IPS-18a (cell line): ENCODE measurements at regions not wholly inside any gene's neighbourhood (a gene's known extent, or its start where the extent isn't known, plus 50 kb on each side); places are given as distances from the start of the nearest gene placed in this dataset.
"Not testable (repeated sequence)": the region's sequence is repeated elsewhere in the genome, so short reads cannot be mapped to it uniquely, and the experiment has no call there.

Source experiments
- H3K27ac ChIP-seq: one replicate; pipeline ENCODE4 v1.5.1; 2013; ENCODE audit warnings: low read length
- H3K27me3 ChIP-seq: one replicate; pipeline ENCODE4 v1.6.1; 2013; ENCODE audit warnings: mild to moderate bottlenecking, low read length; ENCODE audit not compliant: control insufficient read depth, insufficient read depth
- H3K36me3 ChIP-seq: one replicate; pipeline ENCODE4 v1.6.1; 2013; ENCODE audit warnings: low read depth, low read length; ENCODE audit not compliant: control insufficient read depth
- H3K4me1 ChIP-seq: one replicate; pipeline ENCODE4 v1.6.1; 2013; ENCODE audit warnings: low read depth, low read length; ENCODE audit not compliant: control insufficient read depth
- H3K4me3 ChIP-seq: one replicate; pipeline ENCODE4 v1.5.1; 2013; ENCODE audit warnings: low read length
- H3K9ac ChIP-seq: one replicate; pipeline ENCODE4 v1.6.1; 2013; ENCODE audit warnings: mild to moderate bottlenecking, low read length, moderate library complexity
- H3K9me3 ChIP-seq: one replicate; pipeline ENCODE4 v1.6.1; 2013; ENCODE audit warnings: low read depth, low read length; ENCODE audit not compliant: control insufficient read depth

DNA sequence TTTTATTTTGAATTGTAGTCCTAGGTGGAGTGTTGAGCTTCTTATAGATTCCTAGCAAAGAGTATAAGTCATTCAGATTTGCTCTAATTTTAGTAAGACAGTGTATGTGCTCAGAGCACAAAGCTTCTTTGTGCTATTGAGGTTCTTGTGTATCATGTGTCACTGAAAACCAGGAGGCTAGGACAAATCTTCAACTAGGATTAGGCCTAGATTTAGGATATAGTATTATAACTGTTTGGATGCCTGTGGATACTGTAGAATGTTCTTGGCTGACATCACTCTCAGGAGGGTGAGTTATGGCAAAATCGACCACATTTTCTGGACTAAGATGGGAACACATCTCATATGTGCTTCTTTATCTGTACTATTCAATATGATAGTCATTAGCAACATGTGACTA, 86.5 kb downstream of the DHRS2 start:
- no peaks in the 10 kb centered on the region for H3K4me1 ChIP-seq
- H3K9me3 ChIP-seq, result no peaks in the 10 kb centered on the region
- no peaks in the 10 kb centered on the region for H3K27me3 ChIP-seq
- H3K27ac ChIP-seq, result no peak overlapping the region
- no peaks in the 10 kb centered on the region for H3K36me3 ChIP-seq
- no peak overlapping the region for H3K4me3 ChIP-seq
- no peak overlapping the region for H3K9ac ChIP-seq

DNA sequence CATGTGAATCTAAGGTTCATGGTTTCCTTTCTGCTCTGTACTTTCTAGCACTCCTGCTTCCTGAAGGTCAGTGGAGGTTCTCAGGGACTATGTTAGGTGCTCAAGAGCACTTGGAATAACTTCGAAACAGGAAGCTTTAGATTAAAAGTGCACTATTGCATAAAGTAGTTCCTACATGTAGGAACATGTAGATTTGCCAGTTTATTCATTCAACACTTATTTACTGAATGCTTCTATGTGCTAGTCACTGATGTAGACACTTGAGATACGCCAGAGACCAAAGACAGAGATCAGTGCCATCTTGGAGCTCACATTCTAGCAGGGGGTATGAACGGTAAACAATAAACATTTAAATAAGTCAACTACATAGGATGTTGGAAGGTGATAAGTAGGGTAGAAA, 87.7 kb downstream of the DHRS2 start:
- no peak overlapping the region for H3K4me3 ChIP-seq
- H3K36me3 ChIP-seq, result no peaks in the 10 kb centered on the region
- no peaks in the 10 kb centered on the region for H3K4me1 ChIP-seq
- no peak overlapping the region for H3K9ac ChIP-seq
- no peaks in the 10 kb centered on the region for H3K27me3 ChIP-seq
- no peak overlapping the region for H3K27ac ChIP-seq
- no peaks in the 10 kb centered on the region for H3K9me3 ChIP-seq

DNA sequence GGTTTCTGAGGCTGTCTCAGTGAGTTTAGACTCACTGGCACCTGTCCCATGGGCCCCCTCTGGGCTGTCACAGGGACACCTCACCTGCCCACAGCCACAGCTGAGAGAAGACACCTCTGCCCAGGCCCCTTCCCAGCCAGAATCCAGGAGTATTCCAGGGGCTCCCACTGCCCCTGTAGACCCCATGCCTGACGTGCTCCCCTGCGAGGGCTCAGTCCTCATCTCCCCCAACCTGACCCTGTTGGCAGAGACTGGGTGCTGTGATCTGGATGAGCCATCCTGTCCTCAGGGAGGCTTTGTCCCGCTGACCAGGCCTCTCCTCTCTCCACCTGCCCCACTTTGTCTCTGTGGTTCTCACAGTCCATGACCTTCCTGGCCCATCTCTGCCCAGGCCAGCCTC, 89.4 kb downstream of the DHRS2 start:
- H3K36me3 ChIP-seq, result no peaks in the 10 kb centered on the region
- no peaks in the 10 kb centered on the region for H3K27me3 ChIP-seq
- no peak overlapping the region for H3K9ac ChIP-seq
- H3K27ac ChIP-seq, result no peak overlapping the region
- no peaks in the 10 kb centered on the region for H3K4me1 ChIP-seq
- H3K9me3 ChIP-seq, result no peaks in the 10 kb centered on the region
- no peak overlapping the region for H3K4me3 ChIP-seq

DNA sequence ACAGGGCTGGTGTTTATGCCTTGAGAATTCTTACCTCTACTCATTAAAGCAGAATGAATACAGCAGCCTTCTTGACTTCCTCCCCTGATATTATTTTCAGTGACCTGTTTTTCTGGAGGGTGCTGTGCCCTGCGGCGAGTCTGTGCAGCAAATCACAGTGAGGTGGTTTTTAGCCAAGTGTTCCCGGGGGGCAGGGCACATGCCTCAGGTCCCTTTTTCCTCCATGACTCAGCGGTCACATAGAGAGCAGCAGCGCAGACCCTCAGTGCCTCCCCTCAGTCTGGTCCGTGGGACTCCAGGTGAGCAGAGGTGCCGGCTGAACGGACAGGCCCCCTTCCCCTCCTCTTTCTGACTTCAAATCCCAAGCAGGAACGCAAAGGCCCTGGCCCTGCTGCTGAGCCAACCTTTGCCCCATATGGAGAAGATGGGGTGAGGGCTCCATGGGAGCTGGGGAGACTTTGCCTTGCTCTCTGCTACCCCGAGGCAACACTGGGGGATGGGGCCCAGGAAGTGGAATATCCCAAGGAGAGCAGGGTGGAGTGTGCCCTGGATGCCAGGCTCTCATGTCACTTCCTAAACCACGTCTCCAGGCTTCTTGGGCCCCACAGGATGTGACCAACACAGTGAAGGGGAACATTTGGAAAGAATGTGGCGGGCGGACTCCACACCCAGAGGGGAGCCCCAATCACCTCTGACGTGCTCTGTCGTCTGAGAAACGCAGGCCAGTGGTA, 90.0 kb downstream of the DHRS2 start:
- H3K4me1 ChIP-seq, result no peaks in the 10 kb centered on the region
- H3K27me3 ChIP-seq, result no peaks in the 10 kb centered on the region
- H3K27ac ChIP-seq, result no peak overlapping the region
- no peak overlapping the region for H3K4me3 ChIP-seq
- no peak overlapping the region for H3K9ac ChIP-seq
- H3K36me3 ChIP-seq, result no peaks in the 10 kb centered on the region
- H3K9me3 ChIP-seq, result no peaks in the 10 kb centered on the region

DNA sequence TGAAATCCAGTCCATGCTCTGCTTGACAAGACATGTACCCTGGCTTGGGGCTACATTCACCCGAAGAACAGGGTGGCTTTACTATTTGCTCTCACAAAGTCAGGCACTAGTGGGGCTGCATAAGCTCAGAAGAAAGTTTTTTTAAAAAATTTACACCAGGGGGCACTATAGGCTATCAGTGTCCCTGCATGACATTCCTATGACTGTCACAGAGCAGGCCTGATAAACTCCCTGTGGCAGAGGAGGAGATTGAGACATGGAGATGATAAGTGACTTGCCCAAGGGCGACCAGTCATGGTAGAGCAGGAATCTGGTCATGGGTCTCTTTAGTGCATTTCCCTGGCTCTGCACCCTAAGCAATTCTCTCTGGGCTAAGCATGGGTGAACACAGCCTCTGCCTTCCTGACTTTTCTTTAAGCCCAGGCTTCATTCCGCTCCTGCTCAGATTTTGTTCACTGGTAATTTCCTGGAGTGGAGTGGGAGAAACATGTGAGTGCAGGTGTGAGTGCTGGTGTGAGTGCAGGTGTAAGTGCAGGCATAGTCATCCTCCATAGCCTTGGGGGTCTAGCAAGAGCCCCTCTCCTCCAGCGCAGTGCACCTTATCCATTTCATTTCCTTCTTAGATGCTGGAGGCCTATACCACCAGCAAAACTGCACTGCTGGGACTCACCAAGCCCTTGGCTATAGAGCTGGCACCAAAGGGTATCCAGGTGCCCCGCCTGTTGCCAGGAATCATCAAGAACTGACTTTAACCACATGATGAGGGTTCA, 91.6 kb downstream of the DHRS2 start:
- H3K27ac ChIP-seq, result no peak overlapping the region
- H3K4me3 ChIP-seq, result no peak overlapping the region
- no peaks in the 10 kb centered on the region for H3K9me3 ChIP-seq
- H3K9ac ChIP-seq, result no peak overlapping the region
- H3K36me3 ChIP-seq, result no peaks in the 10 kb centered on the region
- no peaks in the 10 kb centered on the region for H3K27me3 ChIP-seq
- H3K4me1 ChIP-seq, result no peaks in the 10 kb centered on the region

DNA sequence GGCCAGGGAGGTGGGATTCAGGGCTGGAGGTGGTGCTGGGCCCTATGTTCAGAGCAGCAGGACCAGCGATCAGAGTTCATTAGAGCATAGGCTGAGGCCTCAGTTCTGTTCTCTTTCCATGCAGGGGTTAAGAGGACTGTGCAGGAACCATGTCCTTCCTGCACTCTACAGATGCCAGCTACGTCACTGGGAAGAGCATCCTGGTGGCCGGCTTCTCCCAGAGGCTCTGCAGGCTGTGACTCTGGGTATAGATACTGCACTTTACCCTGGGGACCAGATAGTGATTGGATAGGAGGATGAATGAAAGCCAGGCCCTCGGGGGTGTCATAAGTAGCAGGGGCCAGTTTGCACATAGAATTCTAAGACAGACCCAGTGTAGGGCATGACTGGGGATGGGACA, 92.6 kb downstream of the DHRS2 start:
- Histone ChIP-seq H3K4me3 (no peak overlapping the region), H3K9me3 (no peaks in the 10 kb centered on the region), H3K27ac (no peak overlapping the region), H3K4me1 (no peaks in the 10 kb centered on the region), H3K9ac (no peak overlapping the region), H3K36me3 (no peaks in the 10 kb centered on the region), H3K27me3 (no peaks in the 10 kb centered on the region)

DNA sequence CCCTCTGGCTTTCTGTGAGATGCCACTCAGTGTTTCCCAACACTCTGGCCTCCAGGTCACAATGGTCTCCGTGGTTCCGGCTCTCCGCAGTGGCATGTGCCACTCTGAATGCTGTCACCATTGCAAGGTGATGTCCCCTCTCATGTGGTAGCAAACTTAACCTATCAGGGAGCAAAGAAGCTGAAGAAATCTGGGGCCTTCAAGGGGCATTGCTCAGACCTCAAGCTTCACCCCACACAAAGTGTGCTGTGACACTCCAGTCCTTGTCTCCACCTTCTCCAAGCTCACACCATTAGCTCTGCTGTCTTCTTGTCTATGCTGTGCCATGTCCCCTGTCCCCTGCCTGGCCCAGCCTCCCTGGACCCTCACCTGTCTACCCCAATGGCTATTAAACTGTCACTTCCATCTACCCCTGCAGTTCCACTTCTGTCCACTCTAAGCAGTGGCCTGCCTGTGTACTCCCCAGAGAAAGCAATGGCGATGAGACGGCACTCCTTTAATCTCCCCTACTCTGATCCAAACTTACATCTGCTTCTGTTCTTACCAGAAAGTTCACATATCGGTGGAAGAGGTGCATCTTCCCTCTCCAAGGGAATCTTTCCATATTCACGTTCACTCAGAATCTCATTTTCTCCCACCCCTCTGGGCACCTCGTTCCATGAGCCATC, 93.7 kb downstream of the DHRS2 start:
- Histone ChIP-seq H3K9me3 (no peaks in the 10 kb centered on the region), H3K27ac (no peak overlapping the region), H3K36me3 (no peaks in the 10 kb centered on the region), H3K9ac (no peak overlapping the region), H3K4me3 (no peak overlapping the region), H3K4me1 (no peaks in the 10 kb centered on the region), H3K27me3 (no peaks in the 10 kb centered on the region)

DNA sequence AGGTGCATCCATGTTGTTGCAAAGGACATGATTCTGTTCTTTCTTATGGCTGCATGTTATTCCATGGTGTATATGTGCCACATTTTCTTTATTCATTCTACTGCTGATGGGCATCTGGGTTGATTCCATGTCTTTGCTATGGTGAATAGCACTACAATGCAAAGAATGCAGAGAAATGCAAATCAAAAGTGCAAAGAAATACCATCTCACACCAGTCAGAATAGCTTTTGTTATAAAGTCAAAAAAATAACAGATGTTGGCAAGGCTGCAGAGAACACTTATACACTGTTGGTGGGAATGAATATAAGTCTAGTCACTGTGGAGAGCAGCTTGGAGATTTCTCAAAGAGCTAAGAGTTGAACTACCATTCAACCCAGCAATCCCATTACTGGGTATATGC, 99.2 kb downstream of the DHRS2 start:
- H3K4me1 ChIP-seq, result no peaks in the 10 kb centered on the region
- H3K27ac ChIP-seq, result no peak overlapping the region
- no peaks in the 10 kb centered on the region for H3K36me3 ChIP-seq
- H3K9ac ChIP-seq, result no peak overlapping the region
- H3K9me3 ChIP-seq, result no peaks in the 10 kb centered on the region
- H3K27me3 ChIP-seq, result no peaks in the 10 kb centered on the region
- no peak overlapping the region for H3K4me3 ChIP-seq

DNA sequence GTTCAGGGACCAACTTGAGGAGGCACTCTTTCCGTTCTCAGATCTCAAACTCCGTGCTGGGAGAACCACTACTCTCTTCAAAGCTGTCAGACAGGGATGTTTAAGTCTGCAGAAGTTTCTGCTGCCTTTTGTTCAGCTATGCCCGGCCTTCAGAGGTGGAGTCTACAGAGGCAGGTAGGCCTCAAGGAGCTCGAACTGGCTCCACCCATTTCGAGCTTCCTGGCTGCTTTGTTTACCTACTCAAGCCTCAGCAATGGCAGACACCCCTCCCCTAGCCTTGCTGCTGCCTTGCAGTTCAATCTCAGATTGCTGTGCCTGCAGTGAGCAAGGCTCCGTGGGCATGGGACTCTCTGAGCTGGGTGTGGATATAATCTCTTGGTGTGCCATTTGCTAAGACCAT, 108.2 kb downstream of the DHRS2 start:
- H3K36me3 ChIP-seq, H3K27me3 ChIP-seq, H3K9me3 ChIP-seq, H3K4me3 ChIP-seq, H3K27ac ChIP-seq, H3K4me1 ChIP-seq, H3K9ac ChIP-seq: not testable (repeated sequence)

DNA sequence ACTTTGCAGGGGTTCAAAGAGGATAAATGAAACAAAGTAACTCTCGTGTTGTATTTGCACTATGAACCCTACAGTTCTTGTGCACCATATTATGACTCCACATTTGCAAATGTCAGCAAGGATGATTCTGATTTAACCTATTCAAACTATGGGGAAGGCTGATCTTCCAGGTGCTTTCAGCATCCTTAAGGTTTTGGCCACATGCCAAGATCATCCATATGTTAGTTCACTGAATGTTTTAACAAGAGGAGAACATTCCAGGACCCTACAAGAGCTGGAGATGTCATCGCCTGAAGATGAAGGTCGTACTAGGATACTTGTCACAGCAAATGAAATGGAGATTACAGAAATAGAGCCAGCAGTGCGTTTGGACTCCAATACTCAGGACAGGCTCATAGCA, 114.2 kb downstream of the DHRS2 start:
- Histone ChIP-seq H3K9me3 (no peaks in the 10 kb centered on the region), H3K9ac (no peak overlapping the region), H3K4me1 (no peaks in the 10 kb centered on the region), H3K27ac (no peak overlapping the region), H3K4me3 (no peak overlapping the region), H3K27me3 (no peaks in the 10 kb centered on the region), H3K36me3 (no peaks in the 10 kb centered on the region)

DNA sequence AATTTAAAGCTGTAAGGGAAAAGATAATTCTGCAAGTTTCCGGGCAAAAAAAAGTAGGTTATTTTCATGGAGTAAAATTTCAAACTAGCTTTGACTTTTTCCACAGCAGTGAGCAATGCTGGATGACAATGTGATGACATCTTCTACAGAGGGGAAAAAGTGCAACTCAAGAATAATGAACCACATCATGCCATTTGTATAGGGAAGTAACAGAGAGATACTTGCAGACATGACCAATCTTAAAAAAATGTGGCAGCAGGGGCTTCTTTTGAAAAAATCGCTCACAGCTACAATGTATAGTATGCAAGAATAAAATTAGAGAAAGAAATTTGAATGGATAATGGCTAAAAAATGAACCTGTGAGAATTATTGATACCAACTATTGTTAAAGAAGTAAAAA, 115.5 kb downstream of the DHRS2 start:
- H3K9ac ChIP-seq, result no peak overlapping the region
- H3K27ac ChIP-seq, result no peak overlapping the region
- no peaks in the 10 kb centered on the region for H3K9me3 ChIP-seq
- H3K4me1 ChIP-seq, result no peaks in the 10 kb centered on the region
- H3K36me3 ChIP-seq, result no peaks in the 10 kb centered on the region
- no peaks in the 10 kb centered on the region for H3K27me3 ChIP-seq
- no peak overlapping the region for H3K4me3 ChIP-seq
